ENCODE measurements at regions not wholly inside any gene's neighbourhood (a gene's known extent, or its start where the extent isn't known, plus 50 kb on each side); places are given as distances from the start of the nearest gene placed in this dataset.
A peak's percentile ranks its signal among the peaks of the same experiment; 100 is the strongest.

DNA sequence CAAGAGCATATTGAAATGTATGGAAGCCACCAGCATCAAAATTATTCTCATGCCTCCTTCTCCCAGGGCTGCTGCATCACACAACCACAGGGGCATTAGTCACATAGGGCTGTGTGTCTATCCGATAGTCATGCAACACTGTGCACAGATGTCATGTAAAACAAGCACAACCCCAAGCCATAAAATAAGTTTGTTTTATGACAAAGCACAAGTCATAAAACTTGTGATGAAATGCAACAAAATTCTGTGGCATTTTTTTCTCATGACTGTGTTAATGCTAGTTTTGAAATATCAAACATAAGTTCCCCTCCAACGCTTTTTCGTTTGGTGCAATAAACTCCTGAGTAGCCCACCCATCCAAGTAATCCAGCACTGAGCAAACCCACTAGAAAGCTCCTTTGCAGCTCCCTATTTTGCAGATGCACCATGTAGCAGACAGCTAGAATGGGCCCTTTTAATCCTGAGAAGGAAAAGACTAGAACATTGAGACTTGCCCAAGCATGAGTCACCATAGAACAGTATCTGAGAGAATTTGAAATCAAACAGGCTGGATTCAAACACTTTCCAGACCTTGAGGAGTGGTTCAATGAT, 93.3 kb upstream of the ZNF366 start:
- no peak; the same call in 1 of the 2 replicates for TF ChIP-seq POLR2A (IDR thresholded peaks at IDR 0.05; ENCODE audit: low read depth, low read length)
- TF ChIP-seq, protein P1, sequence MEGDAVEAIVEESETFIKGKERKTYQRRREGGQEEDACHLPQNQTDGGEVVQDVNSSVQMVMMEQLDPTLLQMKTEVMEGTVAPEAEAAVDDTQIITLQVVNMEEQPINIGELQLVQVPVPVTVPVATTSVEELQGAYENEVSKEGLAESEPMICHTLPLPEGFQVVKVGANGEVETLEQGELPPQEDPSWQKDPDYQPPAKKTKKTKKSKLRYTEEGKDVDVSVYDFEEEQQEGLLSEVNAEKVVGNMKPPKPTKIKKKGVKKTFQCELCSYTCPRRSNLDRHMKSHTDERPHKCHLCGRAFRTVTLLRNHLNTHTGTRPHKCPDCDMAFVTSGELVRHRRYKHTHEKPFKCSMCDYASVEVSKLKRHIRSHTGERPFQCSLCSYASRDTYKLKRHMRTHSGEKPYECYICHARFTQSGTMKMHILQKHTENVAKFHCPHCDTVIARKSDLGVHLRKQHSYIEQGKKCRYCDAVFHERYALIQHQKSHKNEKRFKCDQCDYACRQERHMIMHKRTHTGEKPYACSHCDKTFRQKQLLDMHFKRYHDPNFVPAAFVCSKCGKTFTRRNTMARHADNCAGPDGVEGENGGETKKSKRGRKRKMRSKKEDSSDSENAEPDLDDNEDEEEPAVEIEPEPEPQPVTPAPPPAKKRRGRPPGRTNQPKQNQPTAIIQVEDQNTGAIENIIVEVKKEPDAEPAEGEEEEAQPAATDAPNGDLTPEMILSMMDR (conservative IDR thresholded peaks at IDR 0.05; ENCODE audit: low read depth, low read length), result no peak
- TF ChIP-seq NFE2L2 (IDR thresholded peaks at IDR 0.05; ENCODE audit: low read depth, low read length), result no peak
- TF ChIP-seq, protein P2, sequence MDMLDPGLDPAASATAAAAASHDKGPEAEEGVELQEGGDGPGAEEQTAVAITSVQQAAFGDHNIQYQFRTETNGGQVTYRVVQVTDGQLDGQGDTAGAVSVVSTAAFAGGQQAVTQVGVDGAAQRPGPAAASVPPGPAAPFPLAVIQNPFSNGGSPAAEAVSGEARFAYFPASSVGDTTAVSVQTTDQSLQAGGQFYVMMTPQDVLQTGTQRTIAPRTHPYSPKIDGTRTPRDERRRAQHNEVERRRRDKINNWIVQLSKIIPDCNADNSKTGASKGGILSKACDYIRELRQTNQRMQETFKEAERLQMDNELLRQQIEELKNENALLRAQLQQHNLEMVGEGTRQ (IDR thresholded peaks at IDR 0.05; ENCODE audit: low read depth, low read length), result no peak
- TF ChIP-seq RAD21 (IDR thresholded peaks at IDR 0.05; ENCODE audit: low read length), result no peak
- peak; percentile 75 for TF ChIP-seq FOS (IDR thresholded peaks at IDR 0.05; ENCODE audit: low read depth, low read length)
- TF ChIP-seq RCOR1 (IDR thresholded peaks at IDR 0.05; ENCODE audit: insufficient replicate concordance, low read length), result no peak
- TF ChIP-seq BHLHE40 (IDR thresholded peaks at IDR 0.05; ENCODE audit: low read depth, low read length), result peak; percentile 16; the same call in 1 of the 2 replicates
- TF ChIP-seq, protein P3, sequence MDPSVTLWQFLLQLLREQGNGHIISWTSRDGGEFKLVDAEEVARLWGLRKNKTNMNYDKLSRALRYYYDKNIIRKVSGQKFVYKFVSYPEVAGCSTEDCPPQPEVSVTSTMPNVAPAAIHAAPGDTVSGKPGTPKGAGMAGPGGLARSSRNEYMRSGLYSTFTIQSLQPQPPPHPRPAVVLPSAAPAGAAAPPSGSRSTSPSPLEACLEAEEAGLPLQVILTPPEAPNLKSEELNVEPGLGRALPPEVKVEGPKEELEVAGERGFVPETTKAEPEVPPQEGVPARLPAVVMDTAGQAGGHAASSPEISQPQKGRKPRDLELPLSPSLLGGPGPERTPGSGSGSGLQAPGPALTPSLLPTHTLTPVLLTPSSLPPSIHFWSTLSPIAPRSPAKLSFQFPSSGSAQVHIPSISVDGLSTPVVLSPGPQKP (IDR thresholded peaks at IDR 0.05; ENCODE audit: borderline replicate concordance, low read depth, low read length), result no peak
- no peak for TF ChIP-seq MAFK (IDR thresholded peaks at IDR 0.05; ENCODE audit: low read depth, low read length)
- peak; percentile 75 for TF ChIP-seq CEBPB (IDR thresholded peaks at IDR 0.05; ENCODE audit: low read depth, low read length)
- TF ChIP-seq RFX5 (IDR thresholded peaks at IDR 0.05; ENCODE audit: low read depth, low read length), result no peak
- TF ChIP-seq MXI1 (IDR thresholded peaks at IDR 0.05; ENCODE audit: borderline replicate concordance, low read depth, low read length), result no peak
